GM12891 (cell line): ENCODE measurements at regions not wholly inside any gene's neighbourhood (a gene's known extent, or its start where the extent isn't known, plus 50 kb on each side); places are given as distances from the start of the nearest gene placed in this dataset.

ENCODE experiments used
- PAX5 ChIP-seq: IDR thresholded peaks from 2 replicates; pipeline ENCODE4 v1.6.1; 2011; ENCODE audit warnings: low read length, moderate library complexity, mild to moderate bottlenecking; ENCODE audit not compliant: insufficient read depth, severe bottlenecking
- POLR2A ChIP-seq: IDR thresholded peaks from 2 replicates; pipeline ENCODE4 v1.6.1; 2011; ENCODE audit warnings: low read depth, low read length, control low read depth
- POLR2AphosphoS5 ChIP-seq: IDR thresholded peaks from 2 replicates; pipeline ENCODE4 v1.6.1; 2011; ENCODE audit warnings: low read depth, low read length, control low read depth
- POU2F2 ChIP-seq: IDR thresholded peaks from 2 replicates; pipeline ENCODE4 v1.6.1; 2011; ENCODE audit warnings: low read depth, mild to moderate bottlenecking, control low read depth, low read length, moderate library complexity
- SPI1 ChIP-seq: IDR thresholded peaks from 2 replicates; pipeline ENCODE4 v1.6.1; 2011; ENCODE audit warnings: low read depth, low read length, control low read depth
- TAF1 ChIP-seq: IDR thresholded peaks from 2 replicates; pipeline ENCODE4 v1.6.1; 2011; ENCODE audit warnings: low read depth, low read length, control low read depth

DNA sequence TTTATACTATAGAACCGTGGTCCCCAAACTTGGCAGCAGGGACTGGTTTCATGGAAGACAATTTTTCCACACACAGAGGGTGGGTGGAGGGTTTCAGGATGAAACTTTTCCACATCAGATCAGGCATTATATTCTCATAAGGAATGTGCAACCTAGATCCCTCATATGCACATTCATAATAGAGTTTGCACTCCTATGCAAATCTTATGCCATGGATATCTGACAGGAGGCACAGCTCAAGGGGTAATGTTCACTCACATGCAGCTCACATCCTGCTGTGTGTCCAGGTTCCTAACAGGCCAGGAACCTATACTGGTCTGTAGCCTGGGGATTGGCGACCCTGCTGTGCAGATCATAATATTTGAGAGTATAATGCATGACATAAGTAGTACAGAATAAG lies 1802.2 kb upstream of the ACO1 start:
- TF ChIP-seq POLR2A, result no peak
- no peak for TF ChIP-seq POLR2AphosphoS5
- no peak for TF ChIP-seq TAF1
- no peak for TF ChIP-seq SPI1
- no peak for TF ChIP-seq POU2F2
- no peak for TF ChIP-seq PAX5
